Kidney (tissue), 13 donors: ENCODE measurements at regions not wholly inside any gene's neighbourhood (a gene's known extent, or its start where the extent isn't known, plus 50 kb on each side); places are given as distances from the start of the nearest gene placed in this dataset.

Experiments used
- DNase-seq, 5 donors: peaks; one replicate each; pipeline ENCODE4 v3.0.0-alpha.2; 2013 to 2020
- FAIRE-seq: peaks from 2 replicates; lab custom pipeline; 2012; peaks lifted over from hg19 to GRCh38; lab: Jason Lieb, UNC
- H3K27ac ChIP-seq, 2 donors: one replicate each; pipeline ENCODE4 v1.7.0; 2013; ENCODE audit warnings: low read depth in 2 of 2, low read length in 2 of 2, inconsistent platforms in 1 of 2
- H3K27me3 ChIP-seq: one replicate; pipeline ENCODE4 v1.7.1; 2013; ENCODE audit warnings: low read length, inconsistent platforms; ENCODE audit not compliant: control insufficient read depth, insufficient read depth
- H3K36me3 ChIP-seq, 3 donors: one replicate each; pipeline versions ENCODE4 v1.7.0 to v1.7.1; 2013; ENCODE audit warnings: low read length in 3 of 3, control low read depth in 1 of 3, inconsistent platforms in 1 of 3; ENCODE audit not compliant: insufficient read depth in 3 of 3, control insufficient read depth in 2 of 3
- H3K4me1 ChIP-seq, 3 donors: one replicate each; pipeline versions ENCODE4 v1.7.0 to v1.7.1; 2013; ENCODE audit warnings: low read length in 3 of 3, inconsistent platforms in 1 of 3, low read depth in 1 of 3; ENCODE audit not compliant: control insufficient read depth in 2 of 3, insufficient read depth in 2 of 3
- H3K4me3 ChIP-seq, 3 donors: one replicate each; pipeline versions ENCODE4 v1.7.0 to v1.8.1; 2013; ENCODE audit warnings: low read length in 3 of 3, control low read depth in 1 of 3, inconsistent platforms in 1 of 3
- H3K9ac ChIP-seq, 3 donors: one replicate each; pipeline versions ENCODE4 v1.7.0 to v1.7.1; 2013; ENCODE audit warnings: low read length in 3 of 3, control low read depth in 1 of 3, inconsistent platforms in 1 of 3
- H3K9me3 ChIP-seq, 3 donors: one replicate each; pipeline versions ENCODE4 v1.7.0 to v1.7.1; 2013; ENCODE audit warnings: low read length in 3 of 3, control low read depth in 1 of 3, inconsistent platforms in 1 of 3; ENCODE audit not compliant: control insufficient read depth in 2 of 3, insufficient read depth in 1 of 3
- CTCF ChIP-seq: IDR thresholded peaks from 3 replicates; pipeline ENCODE4 v1.5.1; 2012; ENCODE audit warnings: mild to moderate bottlenecking, moderate library complexity, borderline replicate concordance; ENCODE audit not compliant: insufficient read depth; ENCODE audit errors: extremely low read depth
- intact Hi-C: fragments of 100-400 bp; cut with DNase I; formaldehyde crosslinking; loops from one replicate; pipeline ENCODE4 v1.11.1; 2022
- donor health status: control.
- donor health status: control.
- donor health status: control.
- donor health status: control.
- donor health status: control.
- donor health status: DM: yes; HTN: yes; CAD: no.
- donor health status: Normal renal cell carcinoma (clear cell type).

GRCh38 chr7:85324145-85324799 lies 137.4 kb upstream of the SEMA3D start:
- Histone ChIP-seq H3K36me3 (no peaks in the 10 kb centered on the region), H3K9ac (no peak overlapping the region), H3K4me3 (no peak overlapping the region), H3K27ac (no peak overlapping the region), H3K9me3 (no peaks in the 10 kb centered on the region), H3K27me3 (no peaks in the 10 kb centered on the region), H3K4me1 (no peaks in the 10 kb centered on the region)
- intact Hi-C loops: no loop called here
- FAIRE-seq (no peak), DNase-seq (peak in 1 of 5 donors; percentile 32)
- no peak for TF ChIP-seq CTCF

GRCh38 chr7:85322252-85322651 lies 135.4 kb upstream of the SEMA3D start:
- no peaks in the 10 kb centered on the region for H3K9me3 ChIP-seq
- no peaks in the 10 kb centered on the region for H3K4me1 ChIP-seq
- no peaks in the 10 kb centered on the region for H3K27me3 ChIP-seq
- DNase-seq (no peak), FAIRE-seq (no peak)
- no peaks in the 10 kb centered on the region for H3K36me3 ChIP-seq
- no peak overlapping the region for H3K4me3 ChIP-seq
- H3K9ac ChIP-seq: no peak overlapping the region
- intact Hi-C loops: no loop called here
- no peak for TF ChIP-seq CTCF
- H3K27ac ChIP-seq: no peak overlapping the region

GRCh38 chr7:85320699-85321476 lies 134.0 kb upstream of the SEMA3D start:
- no peak overlapping the region for H3K9ac ChIP-seq
- no peaks in the 10 kb centered on the region for H3K4me1 ChIP-seq
- no peaks in the 10 kb centered on the region for H3K27me3 ChIP-seq
- DNase-seq (no peak), FAIRE-seq (no peak)
- intact Hi-C loops: no loop called here
- no peak overlapping the region for H3K4me3 ChIP-seq
- TF ChIP-seq CTCF: no peak
- H3K36me3 ChIP-seq: no peaks in the 10 kb centered on the region
- H3K9me3 ChIP-seq: no peaks in the 10 kb centered on the region
- no peak overlapping the region for H3K27ac ChIP-seq
